CD14-positive monocyte (primary cell): ENCODE measurements at regions not wholly inside any gene's neighbourhood (a gene's known extent, or its start where the extent isn't known, plus 50 kb on each side); places are given as distances from the start of the nearest gene placed in this dataset.

Source experiments
- DNase-seq, 3 donors: peaks; one replicate each; pipeline ENCODE4 v3.0.0-alpha.2; 2011 to 2022
- H2AFZ ChIP-seq: 2 replicates; pipeline ENCODE4 v1.6.0; 2012; ENCODE audit warnings: mild to moderate bottlenecking, low read depth, low read length, inconsistent platforms; ENCODE audit not compliant: insufficient read depth, poor library complexity, severe bottlenecking
- H3K27ac ChIP-seq, 2 donors: 1 replicate in 1 of 2; 2 replicates in 1 of 2; pipeline ENCODE4 v1.5.1; 2012 to 2013; ENCODE audit warnings: low read length in 2 of 2, control low read depth in 1 of 2, inconsistent platforms in 1 of 2, low read depth in 1 of 2, mild to moderate bottlenecking in 1 of 2
- H3K27me3 ChIP-seq, 2 donors: one replicate each; pipeline versions ENCODE4 v1.6.0 to v1.6.1; 2011 to 2013; ENCODE audit warnings: low read length in 2 of 2; ENCODE audit not compliant: control insufficient read depth in 2 of 2, insufficient read depth in 2 of 2
- H3K36me3 ChIP-seq, 2 donors: replicated peaks in 1 of 2; 1 replicate in 1 of 2; 2 replicates in 1 of 2; pipeline versions ENCODE4 v1.5.1 to v1.6.1; 2012 to 2013; ENCODE audit warnings: low read length in 2 of 2, control low read depth in 1 of 2, inconsistent platforms in 1 of 2, mild to moderate bottlenecking in 1 of 2; ENCODE audit not compliant: insufficient read depth in 2 of 2, control insufficient read depth in 1 of 2
- H3K4me1 ChIP-seq, 2 donors: 1 replicate in 1 of 2; 2 replicates in 1 of 2; pipeline versions ENCODE4 v1.5.1 to v1.6.1; 2012 to 2013; ENCODE audit warnings: low read length in 2 of 2, control low read depth in 1 of 2, inconsistent platforms in 1 of 2, mild to moderate bottlenecking in 1 of 2, moderate library complexity in 1 of 2; ENCODE audit not compliant: insufficient read depth in 2 of 2, control insufficient read depth in 1 of 2
- H3K4me2 ChIP-seq: replicated peaks from 2 replicates; pipeline ENCODE3; 2012; ENCODE audit warnings: low read length, moderate library complexity, mild to moderate bottlenecking; ENCODE audit not compliant: poor library complexity, severe bottlenecking; ENCODE audit errors: extremely low read depth
- H3K4me3 ChIP-seq, 3 experiments: fragments of 200-600 bp in 1 of 3; sonication (generic) in 1 of 3; replicated peaks in 1 of 3; 1 replicate in 2 of 3; 2 replicates in 1 of 3; pipeline ENCODE4 v1.5.1; 2011 to 2013; ENCODE audit warnings: low read length in 3 of 3, mild to moderate bottlenecking in 3 of 3, control low read depth in 2 of 3, low read depth in 2 of 3, inconsistent platforms in 1 of 3, moderate library complexity in 1 of 3
- H3K79me2 ChIP-seq: 2 replicates; pipeline ENCODE4 v1.6.0; 2012; ENCODE audit warnings: mild to moderate bottlenecking, control low read depth, inconsistent platforms, low read length, moderate library complexity; ENCODE audit not compliant: insufficient read depth
- H3K9ac ChIP-seq: 2 replicates; pipeline ENCODE4 v1.6.0; 2017; ENCODE audit warnings: low read length, mild to moderate bottlenecking; ENCODE audit not compliant: insufficient read depth, poor library complexity, severe bottlenecking
- H3K9me3 ChIP-seq, 2 donors: replicated peaks in 1 of 2; 1 replicate in 1 of 2; 2 replicates in 1 of 2; pipeline versions ENCODE4 v1.5.1 to v1.6.1; 2012 to 2013; ENCODE audit warnings: low read length in 2 of 2, control low read depth in 1 of 2; ENCODE audit not compliant: control insufficient read depth in 1 of 2, insufficient read depth in 1 of 2
- H4K20me1 ChIP-seq: 2 replicates; pipeline ENCODE4 v1.6.0; 2012; ENCODE audit warnings: mild to moderate bottlenecking, low read length, control low read depth, moderate library complexity; ENCODE audit not compliant: insufficient read depth
- H3K27ac Mint-ChIP-seq, 7 donors: one replicate each; pipeline ENCODE4 v1.8.0; 2020; ENCODE audit warnings: mild to moderate bottlenecking in 7 of 7, mixed read lengths in 7 of 7, moderate library complexity in 6 of 7, inconsistent platforms in 2 of 7
- H3K27me3 Mint-ChIP-seq, 3 donors: one replicate each; pipeline ENCODE4 v1.8.0; 2021 to 2022; ENCODE audit warnings: low read depth in 3 of 3, mild to moderate bottlenecking in 3 of 3, mixed read lengths in 3 of 3, moderate library complexity in 3 of 3, inconsistent platforms in 1 of 3
- H3K36me3 Mint-ChIP-seq, 2 donors: one replicate each; pipeline ENCODE4 v1.8.0; 2020; ENCODE audit warnings: mixed read lengths in 2 of 2, inconsistent platforms in 1 of 2, mild to moderate bottlenecking in 1 of 2
- H3K4me1 Mint-ChIP-seq: one replicate; pipeline ENCODE4 v1.8.0; 2020; ENCODE audit warnings: mild to moderate bottlenecking, mixed read lengths
- H3K4me3 Mint-ChIP-seq, 2 donors: one replicate each; pipeline ENCODE4 v1.8.0; 2020; ENCODE audit warnings: mild to moderate bottlenecking in 2 of 2, mixed read lengths in 2 of 2, moderate library complexity in 1 of 2
- H3K9me3 Mint-ChIP-seq, 7 donors: one replicate each; pipeline ENCODE4 v1.8.0; 2020 to 2022; ENCODE audit warnings: mixed read lengths in 7 of 7, mild to moderate bottlenecking in 6 of 7, moderate library complexity in 6 of 7, inconsistent platforms in 2 of 7
- CTCF ChIP-seq: fragments of 200-600 bp; IDR thresholded peaks from one replicate; pipeline ENCODE4 v1.8.0; 2022; ENCODE audit warnings: antibody characterized with exemption, mild to moderate bottlenecking
- WGBS: methylation state at CpG from one replicate; pipeline ENCODE4 v1.1.5; 2013; ENCODE audit warnings: missing lambda C conversion rate; ENCODE audit not compliant: insufficient coverage; 5-methylcytosine and 5-hydroxymethylcytosine counted together
- intact Hi-C, 2 donors: fragments of 100-400 bp; cut with micrococcal nuclease; formaldehyde crosslinking; loops; one replicate each; pipeline versions ENCODE4 v1.15.0 to v1.15.1; 2023

- H3K4me1 ChIP-seq: no peaks in the 10 kb centered on the region
- H3K36me3 Mint-ChIP-seq: no peaks in the 10 kb centered on the region
- no peaks in the 10 kb centered on the region for H4K20me1 ChIP-seq
- H3K27me3 Mint-ChIP-seq: no peaks in the 10 kb centered on the region
- H2AFZ ChIP-seq: no peak overlapping the region
- no peak overlapping the region for H3K9ac ChIP-seq
- no CpG with 5 or more reads among the region's 2 CpGs for WGBS
- H3K9me3 ChIP-seq: no peaks in the 10 kb centered on the region
- H3K4me2 ChIP-seq: no peak overlapping the region
- H3K4me1 Mint-ChIP-seq: no peaks in the 10 kb centered on the region
- H3K9me3 Mint-ChIP-seq: peaks cover 0 to 2% (median 0%) of the 10 kb centered on the region in 7 donors
- intact Hi-C loops: no loop called here
- no peak for DNase-seq
- no peak overlapping the region for H3K27ac Mint-ChIP-seq
- no peak for TF ChIP-seq CTCF
- no peak overlapping the region for H3K27ac ChIP-seq
- no peaks in the 10 kb centered on the region for H3K27me3 ChIP-seq
- no peaks in the 10 kb centered on the region for H3K79me2 ChIP-seq
- H3K4me3 ChIP-seq: no peak overlapping the region
- H3K4me3 Mint-ChIP-seq: no peak overlapping the region
- H3K36me3 ChIP-seq: no peaks in the 10 kb centered on the region
These were observed 595.2 kb upstream of the ARRDC3 start for GRCh38 chr5:91978221-91978882.

GRCh38 chr5:91977579-91977978 lies 594.5 kb upstream of the ARRDC3 start:
- Histone ChIP-seq H3K4me3 (no peak overlapping the region), H3K4me2 (no peak overlapping the region), H3K27ac (no peak overlapping the region), H3K27me3 (no peaks in the 10 kb centered on the region), H3K9me3 (no peaks in the 10 kb centered on the region), H4K20me1 (no peaks in the 10 kb centered on the region), H3K79me2 (no peaks in the 10 kb centered on the region), H3K4me1 (no peaks in the 10 kb centered on the region), H2AFZ (no peak overlapping the region), H3K9ac (no peak overlapping the region), H3K36me3 (no peaks in the 10 kb centered on the region)
- no peak for DNase-seq
- peaks cover 0 to 3% (median 0%) of the 10 kb centered on the region in 7 donors for H3K9me3 Mint-ChIP-seq
- no peak overlapping the region for H3K4me3 Mint-ChIP-seq
- intact Hi-C loops: no loop called here
- no peaks in the 10 kb centered on the region for H3K36me3 Mint-ChIP-seq
- H3K27ac Mint-ChIP-seq: no peak overlapping the region
- no peaks in the 10 kb centered on the region for H3K4me1 Mint-ChIP-seq
- no peak for TF ChIP-seq CTCF
- H3K27me3 Mint-ChIP-seq: no peaks in the 10 kb centered on the region
